Activated naive CD4-positive, alpha-beta T cell treated with anti-CD3 and anti-CD28 coated beads for 36 hours (primary cell): ENCODE measurements at regions not wholly inside any gene's neighbourhood (a gene's known extent, or its start where the extent isn't known, plus 50 kb on each side); places are given as distances from the start of the nearest gene placed in this dataset.
"Not testable (repeated sequence)": the region's sequence is repeated elsewhere in the genome, so short reads cannot be mapped to it uniquely, and the experiment has no call there.

Source experiments
- CTCF ChIA-PET: fragments of 350-600 bp; sonication (Branson Sonifier 250); formaldehyde crosslinking; loops from one replicate; lab custom pipeline; 2021; ENCODE audit warnings: antibody characterized with exemption; lab: Charles Lee
- DNase-seq: peaks from one replicate; pipeline ENCODE4 v3.0.0-alpha.2; 2020
- H3K27ac Mint-ChIP-seq: one replicate; pipeline ENCODE4 v1.8.0; 2021; ENCODE audit warnings: mild to moderate bottlenecking, mixed read lengths
- H3K27me3 Mint-ChIP-seq: one replicate; pipeline ENCODE4 v1.8.0; 2021; ENCODE audit warnings: low read depth, mixed read lengths
- H3K36me3 Mint-ChIP-seq: one replicate; pipeline ENCODE4 v1.8.0; 2021; ENCODE audit warnings: low read depth, mixed read lengths
- H3K4me1 Mint-ChIP-seq: one replicate; pipeline ENCODE4 v1.8.0; 2021; ENCODE audit warnings: low read depth, mixed read lengths
- H3K4me3 Mint-ChIP-seq: one replicate; pipeline ENCODE4 v1.8.0; 2021; ENCODE audit warnings: mild to moderate bottlenecking, moderate library complexity, mixed read lengths
- H3K9me3 Mint-ChIP-seq: one replicate; pipeline ENCODE4 v1.8.0; 2021; ENCODE audit warnings: mixed read lengths
- intact Hi-C: fragments of 100-400 bp; cut with micrococcal nuclease; formaldehyde crosslinking; loops from one replicate; pipeline ENCODE4 v1.15.1; 2023

DNA sequence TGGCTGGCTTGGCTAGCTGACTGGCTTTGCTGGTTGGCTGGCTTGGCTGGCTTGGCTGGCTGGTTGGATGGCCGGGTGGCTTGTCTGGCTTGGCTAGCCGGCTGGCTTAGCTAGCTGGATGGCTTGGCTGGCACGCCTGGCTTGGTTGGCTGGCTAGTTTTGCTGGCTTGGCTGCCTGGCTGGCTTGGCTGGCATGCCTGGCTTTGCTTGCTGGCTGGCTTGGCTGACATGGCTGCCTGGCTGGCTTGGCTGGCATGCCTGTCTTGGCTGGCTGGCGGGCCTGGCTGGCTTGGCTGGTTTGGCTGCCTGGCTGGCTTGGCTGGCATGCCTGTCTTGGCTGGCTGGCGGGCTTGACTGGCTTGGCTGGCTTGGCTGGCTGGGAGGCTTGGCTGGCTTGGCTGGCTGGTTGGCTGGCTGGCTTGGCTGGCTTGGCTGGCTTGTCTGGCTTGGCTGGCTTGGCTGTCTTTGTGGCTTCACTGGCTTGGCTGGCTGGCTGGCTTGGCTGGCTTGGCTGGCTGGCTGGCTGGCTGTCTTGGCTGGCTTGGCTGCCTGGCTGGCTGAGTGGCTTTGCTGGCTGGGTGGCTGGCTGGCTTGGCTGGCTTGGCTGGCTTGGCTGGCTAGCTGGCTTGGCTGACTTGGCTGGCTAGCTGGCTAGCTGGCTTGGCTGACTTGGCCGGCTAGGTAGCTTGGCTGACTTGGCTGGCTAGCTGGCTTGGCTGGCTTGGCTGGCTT is 2808.9 kb downstream of the RPIA start:
- H3K9me3 Mint-ChIP-seq, H3K27ac Mint-ChIP-seq, H3K4me1 Mint-ChIP-seq, CTCF ChIA-PET, intact Hi-C loops, DNase-seq, H3K27me3 Mint-ChIP-seq, H3K4me3 Mint-ChIP-seq, H3K36me3 Mint-ChIP-seq: not testable (repeated sequence)

DNA sequence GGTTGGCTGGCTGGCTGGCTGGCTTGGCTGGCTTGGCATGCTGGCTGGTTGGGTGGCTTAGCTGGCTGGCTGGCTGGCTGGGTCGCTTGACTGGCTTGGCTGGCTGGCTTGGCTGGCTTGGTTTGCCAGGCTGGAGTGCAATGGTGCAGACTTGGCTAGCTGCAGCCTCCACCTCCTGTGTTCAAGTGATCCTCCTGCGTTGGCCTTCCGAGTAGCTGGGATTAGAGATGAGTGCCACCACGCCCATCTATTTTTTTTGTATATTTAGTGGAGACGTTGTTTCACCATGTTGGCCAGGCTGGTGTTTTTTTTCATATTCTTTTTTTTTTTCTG is 2809.5 kb downstream of the RPIA start:
- H3K9me3 Mint-ChIP-seq, H3K36me3 Mint-ChIP-seq, intact Hi-C loops, H3K27me3 Mint-ChIP-seq, H3K27ac Mint-ChIP-seq, H3K4me1 Mint-ChIP-seq, H3K4me3 Mint-ChIP-seq, CTCF ChIA-PET, DNase-seq: not testable (repeated sequence)

DNA sequence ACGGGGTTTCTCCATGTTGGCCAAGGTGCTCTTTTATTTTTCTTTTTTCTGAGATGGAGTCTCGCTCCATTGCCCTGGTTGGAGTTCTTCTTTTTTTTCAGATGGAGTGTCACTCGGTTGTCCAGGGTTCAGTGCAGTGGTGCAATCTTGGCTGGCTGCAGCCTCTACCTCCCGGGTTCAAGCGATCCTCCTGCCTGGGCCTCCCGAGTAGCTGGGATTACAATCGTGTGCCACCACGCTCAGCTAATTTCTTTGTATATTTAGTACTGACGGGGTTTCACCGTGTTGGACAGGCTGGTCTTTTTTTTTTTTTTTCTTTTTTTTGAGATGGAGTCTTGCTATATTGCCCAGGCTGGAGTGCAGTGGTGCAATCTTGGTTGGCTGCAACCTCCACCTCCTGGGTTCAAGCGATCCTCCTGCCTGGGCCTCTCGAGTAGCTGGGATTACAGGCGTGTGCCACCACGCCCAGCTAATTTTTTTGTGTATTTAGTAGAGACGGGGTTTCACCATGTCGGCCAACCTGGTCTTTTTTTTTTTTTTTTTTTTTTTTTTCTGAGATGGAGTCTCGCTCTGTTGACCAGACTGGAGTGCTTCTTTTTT is 2810.1 kb downstream of the RPIA start:
- H3K27ac Mint-ChIP-seq, H3K36me3 Mint-ChIP-seq, H3K9me3 Mint-ChIP-seq, CTCF ChIA-PET, intact Hi-C loops, H3K27me3 Mint-ChIP-seq, DNase-seq, H3K4me3 Mint-ChIP-seq, H3K4me1 Mint-ChIP-seq: not testable (repeated sequence)

DNA sequence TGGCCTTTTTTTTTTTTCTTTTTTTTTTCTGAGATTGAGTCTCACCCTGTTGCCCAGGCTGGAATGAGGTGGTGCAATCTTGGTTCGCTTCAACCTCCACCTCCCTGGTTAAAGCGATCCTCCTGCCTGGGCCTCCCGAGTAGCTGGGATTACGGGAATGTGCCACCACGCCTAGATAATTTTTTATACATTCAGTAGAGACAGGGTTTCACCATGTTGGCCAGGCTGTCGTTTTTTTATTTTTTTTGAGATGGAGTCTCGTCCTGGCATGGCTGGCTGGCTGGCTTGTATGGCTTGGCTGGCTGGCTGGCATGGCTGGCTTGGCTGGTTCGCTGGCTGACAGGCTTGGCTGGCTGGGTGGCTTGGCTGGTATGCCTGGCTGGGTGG is 2812.1 kb downstream of the RPIA start:
- H3K4me3 Mint-ChIP-seq, H3K36me3 Mint-ChIP-seq, intact Hi-C loops, H3K4me1 Mint-ChIP-seq, H3K9me3 Mint-ChIP-seq, H3K27me3 Mint-ChIP-seq, H3K27ac Mint-ChIP-seq, DNase-seq, CTCF ChIA-PET: not testable (repeated sequence)

DNA sequence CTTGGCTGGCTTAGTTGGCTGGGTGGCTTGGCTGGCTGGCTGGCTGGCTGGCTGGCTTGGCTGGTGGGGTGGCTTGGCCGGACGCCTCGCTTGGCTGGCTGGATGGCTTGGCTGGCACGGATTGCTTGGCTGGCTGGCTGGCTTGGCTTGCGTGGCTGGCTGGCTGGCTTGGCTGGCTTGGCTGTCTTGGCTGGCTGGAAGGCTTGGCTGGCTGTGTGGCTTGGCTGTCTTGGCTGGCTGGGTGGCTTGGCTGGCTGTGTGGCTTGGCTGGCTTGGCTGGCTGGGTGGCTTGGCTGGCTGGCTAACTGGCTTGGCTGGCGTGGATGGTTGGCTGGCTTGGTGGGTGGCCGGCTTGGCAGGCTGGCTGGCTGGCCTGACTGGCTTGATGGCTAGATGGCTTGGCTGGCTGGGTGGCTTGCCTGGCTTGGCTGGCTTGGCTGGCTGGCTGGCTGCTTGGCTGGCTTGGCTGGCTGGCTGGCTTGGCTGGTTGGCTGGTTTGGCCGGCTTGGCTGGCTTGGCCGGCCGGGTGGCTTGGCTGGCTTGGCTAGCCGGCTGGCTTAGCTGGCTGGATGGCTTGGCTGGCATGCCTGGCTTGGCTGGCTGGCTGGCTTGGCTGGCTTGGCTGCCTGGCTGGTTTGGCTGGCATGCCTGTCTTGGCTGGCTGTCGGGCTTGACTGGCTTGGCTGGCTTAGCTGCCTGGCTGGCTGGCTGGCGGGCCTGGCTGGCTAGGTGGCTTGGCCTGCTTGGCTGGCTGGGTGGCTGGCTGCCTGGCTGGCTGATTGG is 2812.7 kb downstream of the RPIA start:
- CTCF ChIA-PET, intact Hi-C loops, H3K36me3 Mint-ChIP-seq, H3K9me3 Mint-ChIP-seq, H3K4me1 Mint-ChIP-seq, H3K27me3 Mint-ChIP-seq, H3K4me3 Mint-ChIP-seq, H3K27ac Mint-ChIP-seq, DNase-seq: not testable (repeated sequence)

DNA sequence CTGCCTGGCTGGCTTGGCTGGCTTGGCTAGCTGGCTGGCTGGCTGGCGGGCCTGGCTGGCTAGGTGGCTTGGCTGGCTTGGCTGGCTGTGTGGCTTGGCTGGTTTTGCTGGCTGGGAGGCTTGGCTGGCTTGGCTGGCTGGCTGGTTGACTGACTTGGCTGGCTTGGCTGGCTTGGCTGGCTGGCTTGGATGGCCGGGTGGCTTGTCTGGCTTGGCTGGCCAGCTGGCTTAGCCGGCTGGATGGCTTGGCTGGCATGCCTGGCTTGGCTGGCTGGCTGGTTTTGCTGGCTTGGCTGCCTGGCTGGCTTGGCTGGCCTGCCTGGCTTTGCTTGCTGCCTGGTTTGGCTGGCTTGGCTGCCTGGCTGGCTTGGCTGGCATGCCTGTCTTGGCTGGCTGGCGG is 2817.3 kb downstream of the RPIA start:
- intact Hi-C loops, H3K36me3 Mint-ChIP-seq, DNase-seq, H3K27me3 Mint-ChIP-seq, H3K4me1 Mint-ChIP-seq, H3K4me3 Mint-ChIP-seq, H3K9me3 Mint-ChIP-seq, H3K27ac Mint-ChIP-seq, CTCF ChIA-PET: not testable (repeated sequence)

DNA sequence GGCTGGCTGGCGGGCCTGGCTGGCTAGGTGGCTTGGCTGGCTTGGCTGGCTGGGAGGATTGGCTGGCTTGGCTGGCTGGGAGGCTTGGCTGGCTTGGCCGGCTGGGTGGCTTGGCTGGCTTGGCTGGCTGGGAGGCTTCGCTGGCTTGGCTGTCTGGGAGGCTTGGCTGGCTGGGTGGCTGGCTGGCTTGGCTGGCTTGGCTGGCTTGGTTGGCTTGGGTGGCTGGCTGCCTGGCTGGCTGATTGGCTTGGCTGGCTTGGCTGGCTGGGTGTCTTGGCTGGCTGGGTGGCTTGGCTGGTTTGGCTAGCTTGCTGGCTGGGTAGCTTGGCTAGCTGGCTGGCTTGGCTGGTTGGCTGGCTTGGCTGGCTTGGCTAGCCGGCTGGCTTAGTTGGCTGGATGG is 2817.8 kb downstream of the RPIA start:
- H3K27me3 Mint-ChIP-seq, H3K9me3 Mint-ChIP-seq, H3K36me3 Mint-ChIP-seq, H3K4me3 Mint-ChIP-seq, H3K4me1 Mint-ChIP-seq, intact Hi-C loops, CTCF ChIA-PET, DNase-seq, H3K27ac Mint-ChIP-seq: not testable (repeated sequence)

DNA sequence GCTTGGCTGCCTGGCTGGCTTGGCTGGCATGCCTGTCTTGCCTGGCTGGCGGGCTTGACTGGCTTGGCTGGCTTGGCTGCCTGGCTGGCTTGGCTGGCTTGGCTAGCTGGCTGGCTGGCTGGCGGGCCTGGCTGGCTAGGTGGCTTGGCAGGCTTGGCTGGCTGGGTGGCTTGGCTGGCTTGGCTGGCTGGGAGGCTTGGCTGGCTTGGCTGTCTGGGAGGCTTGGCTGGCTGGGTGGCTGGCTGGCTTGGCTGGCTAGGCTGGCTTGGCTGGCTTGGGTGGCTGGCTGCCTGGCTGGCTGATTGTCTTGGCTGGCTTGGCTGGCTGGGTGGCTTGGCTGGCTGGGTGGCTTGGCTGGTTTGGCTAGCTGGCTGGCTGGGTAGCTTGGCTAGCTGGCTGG is 2819.7 kb downstream of the RPIA start:
- H3K36me3 Mint-ChIP-seq, H3K9me3 Mint-ChIP-seq, H3K27me3 Mint-ChIP-seq, intact Hi-C loops, DNase-seq, H3K4me3 Mint-ChIP-seq, CTCF ChIA-PET, H3K4me1 Mint-ChIP-seq, H3K27ac Mint-ChIP-seq: not testable (repeated sequence)

DNA sequence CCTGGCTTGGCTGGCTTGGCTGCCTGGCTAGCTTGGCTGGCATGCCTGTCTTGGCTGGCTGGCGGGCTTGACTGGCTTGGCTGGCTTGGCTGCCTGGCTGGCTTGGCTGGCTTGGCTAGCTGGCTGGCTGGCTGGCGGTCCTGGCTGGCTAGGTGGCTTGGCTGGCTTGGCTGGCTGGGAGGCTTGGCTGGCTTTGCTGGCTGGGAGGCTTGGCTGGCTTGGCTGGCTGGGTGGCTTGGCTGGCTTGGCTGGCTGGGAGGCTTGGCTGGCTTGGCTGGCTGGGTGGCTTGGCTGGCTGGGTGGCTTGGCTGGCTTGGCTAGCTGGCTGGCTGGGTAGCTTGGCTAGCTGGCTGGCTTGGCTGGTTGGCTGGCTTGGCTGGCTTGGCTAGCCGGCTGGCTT is 2824.5 kb downstream of the RPIA start:
- CTCF ChIA-PET = not testable (repeated sequence)

DNA sequence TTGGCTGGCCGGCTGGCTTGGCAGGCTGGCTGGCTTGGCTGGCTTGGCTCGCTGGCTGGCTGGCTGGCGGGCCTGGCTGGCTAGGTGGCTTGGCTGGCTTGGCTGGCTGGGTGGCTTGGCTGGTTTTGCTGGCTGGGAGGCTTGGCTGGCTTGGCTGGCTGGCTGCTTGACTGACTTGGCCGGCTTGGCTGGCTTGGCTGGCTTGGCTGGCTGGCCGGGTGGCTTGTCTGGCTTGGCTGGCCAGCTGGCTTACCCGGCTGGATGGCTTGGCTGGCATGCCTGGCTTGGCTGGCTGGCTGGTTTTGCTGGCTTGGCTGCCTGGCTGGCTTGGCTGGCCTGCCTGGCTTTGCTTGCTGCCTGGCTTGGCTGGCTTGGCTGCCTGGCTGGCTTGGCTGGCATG is 2825.2 kb downstream of the RPIA start:
- H3K27ac Mint-ChIP-seq, H3K27me3 Mint-ChIP-seq, H3K36me3 Mint-ChIP-seq, H3K4me3 Mint-ChIP-seq, H3K9me3 Mint-ChIP-seq, intact Hi-C loops, CTCF ChIA-PET, H3K4me1 Mint-ChIP-seq, DNase-seq: not testable (repeated sequence)

More for the DNA sequence above, 2824.5 kb downstream of the RPIA start:
- H3K9me3 Mint-ChIP-seq, H3K36me3 Mint-ChIP-seq, DNase-seq, H3K4me3 Mint-ChIP-seq, intact Hi-C loops, H3K4me1 Mint-ChIP-seq, H3K27ac Mint-ChIP-seq, H3K27me3 Mint-ChIP-seq: not testable (repeated sequence)

DNA sequence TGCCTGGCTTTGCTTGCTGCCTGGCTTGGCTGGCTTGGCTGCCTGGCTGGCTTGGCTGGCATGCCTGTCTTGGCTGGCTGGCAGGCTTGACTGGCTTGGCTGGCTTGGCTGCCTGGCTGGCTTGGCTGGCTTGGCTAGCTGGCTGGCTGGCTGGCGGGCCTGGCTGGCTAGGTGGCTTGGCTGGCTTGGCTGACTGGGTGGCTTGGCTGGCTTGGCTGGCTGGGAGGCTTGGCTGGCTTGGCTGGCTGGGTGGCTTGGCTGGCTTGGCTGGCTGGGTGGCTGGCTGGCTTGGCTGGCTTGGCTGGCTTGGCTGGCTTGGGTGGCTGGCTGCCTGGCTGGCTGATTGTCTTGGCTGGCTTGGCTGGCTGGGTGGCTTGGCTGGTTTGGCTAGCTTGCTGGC is 2826.4 kb downstream of the RPIA start:
- H3K27ac Mint-ChIP-seq, CTCF ChIA-PET, H3K4me3 Mint-ChIP-seq, DNase-seq, H3K36me3 Mint-ChIP-seq, H3K27me3 Mint-ChIP-seq, intact Hi-C loops, H3K4me1 Mint-ChIP-seq, H3K9me3 Mint-ChIP-seq: not testable (repeated sequence)

DNA sequence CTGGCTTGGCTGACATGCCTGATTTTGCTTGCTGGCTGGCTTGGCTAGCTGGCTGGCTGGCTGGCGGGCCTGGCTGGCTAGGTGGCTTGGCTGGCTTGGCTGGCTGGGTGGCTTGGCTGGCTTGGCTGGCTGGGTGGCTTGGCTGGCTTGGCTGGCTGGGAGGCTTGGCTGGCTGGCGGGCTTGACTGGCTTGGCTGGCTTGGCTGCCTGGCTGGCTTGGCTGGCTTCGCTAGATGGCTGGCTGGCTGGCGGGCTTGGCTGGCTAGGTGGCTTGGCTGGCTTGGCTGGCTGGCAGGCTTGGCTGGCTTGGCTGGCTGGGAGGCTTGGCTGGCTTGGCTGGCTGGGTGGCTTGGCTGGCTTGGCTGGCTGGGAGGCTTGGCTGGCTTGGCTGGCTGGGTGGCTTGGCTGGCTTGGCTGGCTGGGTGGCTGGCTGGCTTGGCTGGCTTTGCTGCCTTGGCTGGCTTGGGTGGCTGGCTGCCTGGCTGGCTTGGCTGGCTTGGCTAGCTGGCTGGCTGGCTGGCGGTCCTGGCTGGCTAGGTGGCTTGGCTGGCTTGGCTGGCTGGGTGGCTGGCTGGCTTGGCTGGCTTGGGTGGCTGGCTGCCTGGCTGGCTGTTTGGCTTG is 2827.0 kb downstream of the RPIA start:
- H3K4me1 Mint-ChIP-seq, H3K36me3 Mint-ChIP-seq, H3K9me3 Mint-ChIP-seq, intact Hi-C loops, DNase-seq, H3K4me3 Mint-ChIP-seq, H3K27ac Mint-ChIP-seq, H3K27me3 Mint-ChIP-seq, CTCF ChIA-PET: not testable (repeated sequence)

DNA sequence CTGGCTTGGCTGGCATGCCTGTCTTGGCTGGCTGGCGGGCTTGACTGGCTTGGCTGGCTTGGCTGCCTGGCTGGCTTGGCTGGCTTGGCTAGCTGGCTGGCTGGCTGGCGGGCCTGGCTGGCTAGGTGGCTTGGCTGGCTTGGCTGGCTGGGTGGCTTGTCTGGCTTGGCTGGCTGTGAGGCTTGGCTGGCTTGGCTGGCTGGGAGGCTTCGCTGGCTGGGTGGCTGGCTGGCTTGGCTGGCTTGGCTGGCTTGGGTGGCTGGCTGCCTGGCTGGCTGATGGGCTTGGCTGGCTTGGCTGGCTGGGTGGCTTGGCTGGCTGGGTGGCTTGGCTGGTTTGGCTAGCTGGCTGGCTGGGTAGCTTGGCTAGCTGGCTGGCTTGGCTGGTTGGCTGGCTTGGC is 2827.9 kb downstream of the RPIA start:
- H3K36me3 Mint-ChIP-seq, H3K9me3 Mint-ChIP-seq, H3K27ac Mint-ChIP-seq, H3K4me3 Mint-ChIP-seq, CTCF ChIA-PET, H3K4me1 Mint-ChIP-seq, DNase-seq, H3K27me3 Mint-ChIP-seq, intact Hi-C loops: not testable (repeated sequence)
